Stimulated activated CD4-positive, alpha-beta T cell treated with anti-CD3 and anti-CD28 coated beads, Interleukin-12 subunit alpha, Interleukin-12 subunit beta, amount 100 ng/mL, for 24 hours (primary cell): ENCODE measurements at regions not wholly inside any gene's neighbourhood (a gene's known extent, or its start where the extent isn't known, plus 50 kb on each side); places are given as distances from the start of the nearest gene placed in this dataset.
"Not testable (repeated sequence)": the region's sequence is repeated elsewhere in the genome, so short reads cannot be mapped to it uniquely, and the experiment has no call there.

ENCODE experiments used
- DNase-seq, 2 experiments: peaks; one replicate each; pipeline ENCODE4 v3.0.0-alpha.2; 2020; ENCODE audit warnings: low read depth in 2 of 2

- DNase-seq = no peak
These were observed 256.2 kb downstream of the TAFA4 start for GRCh38 chr3:68676136-68676535.

DNA sequence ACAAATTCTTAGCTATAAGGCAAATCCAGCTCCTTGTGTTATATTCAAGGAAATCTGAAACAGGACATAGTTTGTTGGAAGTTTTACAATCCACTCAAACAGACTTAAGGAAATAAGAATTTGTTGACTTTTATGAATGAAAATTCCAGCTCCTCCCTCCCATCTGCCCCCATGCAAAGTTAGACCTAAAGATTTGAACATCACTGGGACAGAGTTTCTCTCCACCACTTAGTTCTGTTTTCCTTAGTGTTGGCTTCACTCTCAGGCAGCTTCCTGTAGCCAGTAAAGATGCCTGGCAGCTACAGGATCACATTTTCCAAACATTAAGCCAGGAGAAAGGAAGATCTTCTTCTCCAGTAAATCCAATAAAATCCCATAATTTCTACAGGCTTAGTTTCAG lies 265.0 kb downstream of the TAFA4 start:
- no peak for DNase-seq

DNA sequence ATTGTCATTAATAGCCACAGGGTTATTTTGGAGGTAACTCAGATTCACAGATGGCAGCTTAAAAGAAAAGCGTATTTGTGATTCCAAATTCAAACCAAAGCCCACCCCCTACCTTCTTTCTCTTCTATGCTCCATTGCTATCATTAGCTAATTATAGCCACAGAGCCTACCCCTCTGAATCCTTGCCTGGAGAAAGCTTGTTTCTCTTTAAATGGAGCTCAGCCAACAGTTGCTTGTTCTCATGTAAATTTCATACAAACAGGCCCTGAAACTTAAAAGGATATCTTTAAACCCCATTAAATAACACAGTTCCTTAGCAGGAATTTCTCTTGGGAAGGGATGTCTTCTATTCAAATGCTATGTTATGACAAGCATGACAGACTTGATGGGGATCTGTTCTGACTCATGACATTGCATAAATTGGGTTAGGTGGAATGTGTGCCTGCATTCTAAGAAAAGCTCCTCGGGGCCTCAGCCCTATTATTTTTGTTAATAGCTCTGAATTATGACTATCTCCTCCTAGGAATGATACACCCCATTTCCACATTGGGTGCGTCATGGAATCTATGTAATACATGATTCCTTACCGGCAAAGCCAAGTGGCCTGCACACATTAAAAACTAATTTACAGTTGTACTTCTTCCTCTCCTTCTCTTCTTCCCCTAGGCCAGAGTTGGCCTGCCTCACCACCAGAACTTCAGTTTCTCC lies 265.8 kb downstream of the TAFA4 start:
- DNase-seq = no peak

- no peak for DNase-seq
These were observed 268.1 kb downstream of the TAFA4 start for GRCh38 chr3:68664276-68664675.

DNA sequence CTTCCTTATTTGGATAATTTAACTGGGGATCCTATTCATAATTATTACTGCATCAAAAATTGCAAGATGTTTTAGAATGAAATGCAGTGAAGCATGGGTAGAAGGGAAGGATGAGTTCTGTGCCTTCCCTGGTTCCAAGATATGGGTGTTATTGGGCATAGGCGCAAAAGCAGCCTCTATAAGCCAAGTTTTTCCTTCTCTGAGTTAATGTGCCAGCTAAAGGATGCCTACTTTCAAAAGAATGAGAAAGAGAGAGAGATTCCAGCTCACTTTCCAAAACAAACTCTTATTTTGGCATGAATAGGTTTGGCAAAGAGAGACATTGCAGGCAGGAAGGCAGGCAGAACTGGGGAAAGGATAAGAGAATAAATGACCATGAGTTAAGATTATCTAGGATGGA lies 270.2 kb downstream of the TAFA4 start:
- DNase-seq = no peak

DNA sequence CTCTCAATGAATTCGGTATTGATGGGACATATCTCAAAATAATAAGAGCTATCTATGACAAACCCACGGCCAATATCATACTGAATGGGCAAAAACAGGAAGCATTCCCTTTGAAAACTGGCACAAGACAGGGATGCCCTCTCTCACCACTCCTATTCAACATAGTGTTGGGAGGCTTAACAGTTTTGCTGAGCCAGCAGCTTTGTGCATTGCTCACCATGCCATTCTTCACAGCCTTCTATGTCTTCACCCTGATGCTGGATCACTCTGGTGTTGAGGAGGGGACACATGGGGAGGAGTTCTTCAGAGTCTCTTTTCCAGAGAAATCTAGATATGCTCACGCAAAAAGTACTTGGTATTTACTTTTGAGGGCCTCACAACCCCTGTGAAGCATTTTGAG lies 281.7 kb downstream of the TAFA4 start:
- DNase-seq = not testable (repeated sequence)

DNA sequence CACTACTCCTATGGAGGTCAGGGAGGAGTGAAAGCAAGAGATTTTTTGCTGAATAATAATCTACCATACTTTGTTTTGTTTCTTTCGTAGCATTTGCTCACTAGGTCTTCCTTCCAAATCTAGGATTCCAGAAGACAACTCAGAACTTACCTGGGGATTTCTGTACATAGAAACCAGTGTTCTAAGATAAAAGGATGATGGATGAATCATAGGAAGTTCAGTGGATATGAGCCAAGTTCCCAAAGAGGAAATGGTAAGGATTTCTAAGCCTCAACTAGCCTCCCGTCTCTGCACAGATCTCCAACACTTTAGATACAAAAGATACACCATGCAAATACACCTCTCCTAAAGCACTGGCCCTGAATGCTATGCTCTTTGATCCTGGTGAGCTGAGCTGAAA lies 283.9 kb downstream of the TAFA4 start:
- no peak for DNase-seq

DNA sequence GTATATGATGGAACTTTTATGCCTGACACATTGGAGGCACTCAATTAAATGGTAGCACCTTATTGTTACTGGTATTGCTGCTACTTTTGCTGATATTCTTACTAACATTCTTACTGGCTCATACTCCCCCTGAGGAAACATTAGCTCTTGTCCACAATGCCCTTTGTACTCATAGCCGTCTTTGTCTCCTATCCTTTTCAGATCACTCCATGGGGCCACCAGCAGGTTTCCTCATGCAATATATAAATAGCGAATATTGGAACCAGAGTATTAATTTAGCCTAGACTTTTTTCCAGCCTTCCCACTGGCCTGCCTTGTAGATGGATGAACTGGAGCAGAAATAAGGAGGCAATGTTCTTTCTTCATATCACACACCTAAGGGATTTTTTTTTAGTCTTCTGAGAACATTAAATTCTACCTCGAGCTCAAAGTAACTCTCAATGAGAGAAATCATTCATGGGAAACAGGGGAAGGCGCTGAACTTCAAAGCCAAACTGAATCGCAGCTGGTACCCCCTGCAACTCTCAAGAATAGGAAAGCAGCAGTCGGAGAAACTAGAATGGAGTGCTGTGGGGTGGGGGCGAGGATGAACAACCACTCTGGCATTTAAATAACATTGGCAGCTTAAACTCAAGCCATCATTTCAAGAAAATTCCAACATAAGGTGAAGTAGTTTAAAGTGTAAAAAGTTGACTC lies 300.3 kb downstream of the TAFA4 start:
- no peak for DNase-seq

GRCh38 chr3:68620211-68620610 lies 312.1 kb downstream of the TAFA4 start:
- no peak for DNase-seq

DNA sequence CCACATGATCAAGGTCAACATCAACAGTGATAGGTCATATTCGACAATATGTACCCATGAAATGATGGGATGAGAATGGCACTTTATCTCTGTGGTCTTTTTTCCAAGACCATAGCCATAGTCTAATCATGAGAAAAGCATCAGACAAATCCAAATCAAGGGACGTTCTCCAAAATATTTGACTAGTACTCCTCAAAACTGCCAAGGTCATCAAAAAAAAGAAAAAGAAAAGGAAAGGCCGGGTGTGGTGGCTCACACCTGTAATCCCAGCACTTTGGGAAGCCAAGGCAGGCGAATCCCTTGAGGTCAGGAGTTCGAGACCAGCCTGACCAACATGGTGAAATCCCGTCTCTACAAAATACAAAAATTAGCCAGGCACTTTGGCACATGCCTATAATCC lies 318.3 kb downstream of the TAFA4 start:
- no peak for DNase-seq

DNA sequence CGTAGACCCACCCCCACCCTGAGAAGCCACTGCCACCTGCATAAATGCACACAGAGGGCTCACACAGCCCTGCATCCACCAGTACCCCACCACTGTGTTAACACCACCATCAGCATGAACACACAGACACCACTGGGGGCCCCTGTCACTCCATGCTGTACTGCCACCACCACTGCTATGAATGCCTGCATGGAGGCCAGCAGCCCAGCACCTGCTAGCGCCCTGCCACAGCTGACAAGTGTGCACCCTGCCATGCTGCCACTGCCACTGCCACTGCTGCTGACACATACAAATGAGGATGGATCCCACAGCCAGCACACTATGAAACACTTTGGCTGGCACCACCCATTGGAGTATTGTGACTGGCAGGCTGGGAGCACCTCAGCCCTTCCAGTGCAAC lies 361.0 kb downstream of the TAFA4 start:
- DNase-seq = no peak

DNA sequence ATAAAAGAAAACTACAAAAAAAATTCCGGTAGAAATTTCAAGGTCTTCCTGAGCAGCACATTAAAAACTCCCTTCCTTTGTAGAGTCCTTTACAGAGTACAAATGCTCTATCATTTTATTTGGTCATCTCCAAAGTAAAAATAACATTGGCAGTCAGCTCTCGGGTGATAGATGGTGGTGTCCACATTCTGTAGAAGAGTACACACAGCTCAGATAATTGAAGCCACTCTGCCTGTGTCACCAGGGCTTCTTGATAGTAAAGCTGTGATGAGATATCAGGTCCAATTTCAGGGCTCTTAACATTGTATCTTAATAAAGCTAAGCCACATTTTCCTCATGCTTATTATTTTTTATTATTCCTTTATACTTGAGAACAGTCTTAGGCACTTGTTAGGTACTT lies 371.6 kb downstream of the TAFA4 start:
- no peak for DNase-seq

- no peak for DNase-seq
These were observed 396.6 kb downstream of the TAFA4 start for GRCh38 chr3:68535782-68536181.

- DNase-seq = no peak
These were observed 409.0 kb downstream of the TAFA4 start for GRCh38 chr3:68523330-68523729.

GRCh38 chr3:68515237-68515636 lies 417.1 kb downstream of the TAFA4 start:
- DNase-seq = no peak

- DNase-seq = no peak
These were observed 428.1 kb downstream of the TAFA4 start for GRCh38 chr3:68504201-68504600.

- not testable (repeated sequence) for DNase-seq
These were observed 446.5 kb downstream of the TAFA4 start for GRCh38 chr3:68485845-68486244.

DNA sequence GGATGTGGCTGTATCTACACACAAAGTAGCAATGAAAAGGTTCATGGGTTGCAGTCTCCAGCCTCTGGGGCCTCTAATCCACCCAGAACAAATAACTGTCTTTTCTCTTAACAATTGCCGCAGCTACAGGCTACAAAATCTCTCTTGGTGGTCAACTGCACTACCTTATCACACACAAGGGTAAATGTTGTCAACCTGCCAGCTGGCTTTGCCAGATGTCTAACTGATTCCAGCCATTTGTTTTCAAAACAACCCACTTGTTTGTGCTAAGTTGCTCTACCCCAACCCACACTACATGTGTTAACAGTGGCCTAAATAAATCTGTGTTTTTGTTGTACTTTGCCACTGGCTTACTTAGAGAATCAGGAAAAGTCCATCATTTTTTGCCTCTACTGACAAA lies 447.3 kb downstream of the TAFA4 start:
- DNase-seq = no peak

GRCh38 chr3:68483601-68484000 lies 448.7 kb downstream of the TAFA4 start:
- DNase-seq = no peak

GRCh38 chr3:68483041-68483440 lies 449.3 kb downstream of the TAFA4 start:
- DNase-seq = no peak

DNA sequence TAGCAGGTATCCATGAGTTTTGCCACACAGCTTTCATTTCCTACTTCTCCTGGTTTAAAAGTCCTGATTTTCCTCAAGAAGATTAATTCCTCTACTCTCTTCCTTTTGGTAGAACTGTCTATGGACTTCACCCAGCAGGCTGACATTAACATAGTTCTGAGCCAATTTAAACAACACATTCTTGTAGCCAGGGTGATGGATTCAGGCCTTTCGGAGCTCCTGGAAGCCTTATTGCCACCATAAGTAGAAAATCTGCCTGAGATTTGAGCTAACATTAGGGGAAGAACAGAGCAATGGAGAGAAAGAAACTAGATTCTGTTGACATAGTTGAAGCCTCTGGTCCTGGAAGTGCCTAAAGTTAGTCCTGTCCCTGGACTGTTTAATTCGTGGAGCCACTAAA lies 449.8 kb downstream of the TAFA4 start:
- no peak for DNase-seq

GRCh38 chr3:68479779-68480178 lies 452.6 kb downstream of the TAFA4 start:
- no peak for DNase-seq

DNA sequence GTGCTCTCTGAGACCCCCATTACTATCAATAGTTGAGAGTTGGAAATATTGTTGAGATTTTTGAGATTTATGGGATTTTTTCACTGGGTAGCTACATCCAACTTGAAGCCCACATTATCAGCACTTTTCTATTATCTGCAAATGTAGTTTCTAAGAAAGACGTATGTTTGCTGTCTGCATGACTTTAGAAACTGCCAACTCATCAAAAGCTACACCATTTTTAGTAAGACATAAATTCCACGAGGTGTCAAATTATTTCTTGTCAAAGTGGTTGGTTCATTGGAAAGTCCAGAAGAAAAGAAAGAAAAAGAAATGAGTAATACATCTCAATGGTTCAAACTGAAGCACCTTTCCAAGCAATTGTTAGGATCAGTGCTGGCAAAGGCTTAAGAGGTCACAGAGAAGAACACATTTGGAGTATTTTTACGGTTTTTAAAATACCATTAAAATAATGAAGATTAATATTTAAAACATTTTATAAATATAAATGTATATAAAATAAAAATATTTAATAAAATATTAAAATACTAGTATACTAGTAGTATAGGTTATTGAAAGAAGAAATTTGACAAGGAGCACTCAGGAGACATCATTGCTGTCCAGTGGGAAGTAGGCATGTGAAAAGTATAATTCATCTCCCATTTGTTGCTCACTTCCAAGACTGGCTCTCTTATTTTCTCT lies 463.5 kb downstream of the TAFA4 start:
- no peak for DNase-seq
